Breast epithelium (tissue), 3 donors: ENCODE measurements at regions not wholly inside any gene's neighbourhood (a gene's known extent, or its start where the extent isn't known, plus 50 kb on each side); places are given as distances from the start of the nearest gene placed in this dataset.

Experiments
- POLR2A ChIP-seq: fragments of 450-650 bp; IDR thresholded peaks from one replicate; pipeline ENCODE4 v1.6.1; 2016; ENCODE audit warnings: antibody characterized with exemption, mild to moderate bottlenecking, moderate library complexity
- POLR2AphosphoS5 ChIP-seq, 3 donors: sonication (generic); formaldehyde crosslinking; IDR thresholded peaks; one replicate each; pipeline ENCODE4 v1.6.1; 2017; ENCODE audit warnings: antibody characterized with exemption in 3 of 3

DNA sequence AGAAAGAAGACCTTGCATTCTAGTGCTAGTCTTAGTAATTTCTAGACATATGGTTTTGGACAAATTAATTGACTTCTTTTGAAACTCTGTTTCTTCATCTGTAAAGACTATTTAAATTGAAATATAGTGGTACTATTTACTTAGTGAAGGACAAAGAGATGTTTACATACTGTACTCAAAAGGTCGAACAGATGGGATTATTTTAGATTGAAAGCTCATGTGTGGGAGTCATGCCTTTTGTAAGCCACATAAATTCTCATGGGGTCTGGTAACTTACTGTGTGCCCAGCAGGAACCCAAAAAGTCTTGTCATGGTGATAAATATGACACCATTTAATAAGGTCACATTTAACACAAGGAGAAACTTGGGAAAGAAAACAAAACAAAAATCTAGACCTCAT, 368.2 kb upstream of the CITED2 start:
- no peak for TF ChIP-seq POLR2AphosphoS5 (IDR thresholded peaks at IDR 0.05)
- no peak for TF ChIP-seq POLR2A
